Stimulated activated CD4-positive, alpha-beta T cell treated with anti-CD3 and anti-CD28 coated beads, TNF-alpha, amount 100 ng/mL, for 4 hours (primary cell): ENCODE measurements at regions not wholly inside any gene's neighbourhood (a gene's known extent, or its start where the extent isn't known, plus 50 kb on each side); places are given as distances from the start of the nearest gene placed in this dataset.
A peak's percentile ranks its signal among the peaks of the same experiment; 100 is the strongest.

Source experiments
- DNase-seq, 3 experiments: peaks; one replicate each; pipeline ENCODE4 v3.0.0-alpha.2; 2020; ENCODE audit warnings: low read depth in 3 of 3

DNA sequence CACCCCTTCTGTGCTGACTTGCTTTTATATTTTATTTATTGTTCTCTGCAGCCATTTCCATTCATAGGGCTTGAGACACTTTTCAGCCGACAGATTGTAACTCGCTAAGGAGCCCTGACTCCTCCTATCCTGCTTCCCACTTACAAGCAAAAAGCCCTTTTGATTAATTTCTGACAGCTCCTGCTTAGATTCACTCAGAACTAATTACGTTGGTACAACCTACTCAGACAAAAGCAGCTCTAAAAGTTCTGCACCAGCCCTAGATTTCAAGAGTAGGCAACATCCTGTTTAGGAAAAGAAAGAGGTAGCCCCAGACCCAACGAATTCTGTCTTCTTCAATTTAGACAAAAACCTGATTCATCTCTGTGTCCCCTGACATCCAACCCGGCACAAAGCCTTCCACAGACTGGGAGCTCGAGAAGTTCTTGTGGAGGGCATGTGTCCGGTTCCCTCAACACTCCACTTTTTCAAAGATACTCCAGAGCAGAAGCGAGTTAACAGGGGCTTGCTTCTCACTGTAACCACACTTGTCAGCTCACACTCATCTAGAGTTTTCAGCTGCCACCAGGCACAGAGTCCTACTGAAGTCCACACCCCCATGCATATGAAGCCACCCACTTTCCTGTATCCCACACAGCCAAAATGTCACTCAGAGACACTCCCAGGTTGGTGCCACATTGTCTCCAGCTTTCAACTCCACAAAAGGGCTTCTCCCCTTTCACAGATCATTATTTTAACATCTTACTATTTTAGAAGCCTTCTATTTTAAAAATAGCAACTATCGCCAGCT is 113.6 kb upstream of the NFE2L3 start:
- no peak for DNase-seq

GRCh38 chr7:26040085-26040484 is 111.9 kb upstream of the NFE2L3 start:
- DNase-seq: no peak

GRCh38 chr7:26042237-26042636 is 109.8 kb upstream of the NFE2L3 start:
- no peak for DNase-seq

GRCh38 chr7:26043801-26044200 is 108.2 kb upstream of the NFE2L3 start:
- no peak for DNase-seq

GRCh38 chr7:26044320-26044719 is 107.7 kb upstream of the NFE2L3 start:
- DNase-seq: no peak

GRCh38 chr7:26046150-26046549 is 105.8 kb upstream of the NFE2L3 start:
- no peak for DNase-seq

DNA sequence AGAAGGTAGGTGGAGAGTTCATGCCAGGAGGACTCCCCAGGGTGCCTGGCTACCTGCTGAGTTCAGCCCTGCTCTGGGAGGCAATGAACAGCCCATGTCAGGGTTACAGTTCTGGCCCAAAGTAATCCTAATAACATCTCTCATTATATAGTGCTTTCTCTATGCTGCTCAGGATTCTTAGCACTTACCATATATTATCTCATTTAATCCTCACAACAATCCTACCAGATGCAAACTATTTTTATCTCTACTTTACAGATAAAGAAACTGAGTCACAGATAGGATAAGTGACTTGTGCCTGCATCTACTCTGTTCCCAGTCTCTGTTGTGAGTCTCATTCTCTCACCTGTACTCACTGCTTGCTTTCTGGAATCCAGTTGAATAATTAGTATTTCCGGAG is 105.1 kb upstream of the NFE2L3 start:
- no peak for DNase-seq

- DNase-seq: no peak
These were observed 103.3 kb upstream of the NFE2L3 start for GRCh38 chr7:26048663-26049062.

DNA sequence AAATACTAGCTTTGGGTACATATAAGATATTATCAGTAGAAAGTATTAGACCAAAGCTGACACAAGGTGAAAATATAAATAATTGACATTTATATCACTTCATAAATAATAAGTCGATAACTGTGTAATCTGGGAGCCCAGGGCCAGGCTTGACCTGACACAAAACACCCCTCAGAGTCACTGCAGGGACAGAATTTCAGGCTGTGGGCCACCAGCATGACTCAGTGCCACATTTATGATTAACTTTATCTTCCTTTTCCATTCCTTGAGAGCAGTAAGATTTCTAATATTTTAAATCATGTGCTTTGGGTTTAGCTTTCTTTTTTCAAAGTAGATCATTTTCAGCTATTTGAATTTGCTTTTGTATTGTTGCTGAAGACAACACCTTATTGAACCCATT is 102.9 kb upstream of the NFE2L3 start:
- DNase-seq: no peak

- no peak for DNase-seq
These were observed 101.0 kb upstream of the NFE2L3 start for GRCh38 chr7:26051021-26051420.

DNA sequence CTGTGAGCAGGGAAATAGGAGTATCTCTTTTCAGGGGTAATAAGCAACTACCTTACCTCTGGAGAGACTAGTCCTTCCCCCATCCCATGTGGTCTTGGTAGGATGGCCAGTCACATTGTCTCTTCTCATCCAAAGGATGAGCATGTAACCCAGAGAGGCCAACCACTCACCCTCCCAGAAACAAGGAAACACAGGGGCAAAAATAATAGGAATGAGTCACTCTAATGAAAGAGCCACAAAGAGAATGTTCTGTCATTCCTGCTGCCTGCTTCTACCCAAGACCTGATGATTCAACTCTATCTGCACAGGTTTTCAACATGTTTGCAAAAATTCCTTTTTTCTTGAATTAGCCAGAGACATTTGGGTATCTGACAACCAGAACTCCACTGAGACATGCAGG is 99.3 kb upstream of the NFE2L3 start:
- no peak for DNase-seq

GRCh38 chr7:26054386-26054785 is 97.6 kb upstream of the NFE2L3 start:
- no peak for DNase-seq

DNA sequence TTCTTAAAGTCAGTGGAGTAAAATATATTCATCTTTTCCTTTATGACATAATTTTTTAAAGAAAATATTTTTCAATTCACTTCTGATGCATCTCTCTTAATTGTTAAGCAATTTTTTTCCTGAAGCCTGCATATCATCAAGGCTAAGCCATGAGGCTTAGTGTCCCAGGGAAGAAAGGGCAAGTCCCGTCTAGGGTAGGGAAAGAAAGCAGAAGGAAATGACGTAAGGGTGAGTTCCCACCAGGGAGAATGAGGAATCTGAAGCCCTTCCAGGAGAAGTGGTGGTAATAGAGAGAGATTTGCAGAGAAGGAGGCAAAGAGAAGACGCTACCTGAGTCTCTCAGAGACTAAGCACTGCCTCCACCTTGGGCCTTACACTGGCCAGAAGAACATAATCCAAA is 96.8 kb upstream of the NFE2L3 start:
- no peak for DNase-seq

DNA sequence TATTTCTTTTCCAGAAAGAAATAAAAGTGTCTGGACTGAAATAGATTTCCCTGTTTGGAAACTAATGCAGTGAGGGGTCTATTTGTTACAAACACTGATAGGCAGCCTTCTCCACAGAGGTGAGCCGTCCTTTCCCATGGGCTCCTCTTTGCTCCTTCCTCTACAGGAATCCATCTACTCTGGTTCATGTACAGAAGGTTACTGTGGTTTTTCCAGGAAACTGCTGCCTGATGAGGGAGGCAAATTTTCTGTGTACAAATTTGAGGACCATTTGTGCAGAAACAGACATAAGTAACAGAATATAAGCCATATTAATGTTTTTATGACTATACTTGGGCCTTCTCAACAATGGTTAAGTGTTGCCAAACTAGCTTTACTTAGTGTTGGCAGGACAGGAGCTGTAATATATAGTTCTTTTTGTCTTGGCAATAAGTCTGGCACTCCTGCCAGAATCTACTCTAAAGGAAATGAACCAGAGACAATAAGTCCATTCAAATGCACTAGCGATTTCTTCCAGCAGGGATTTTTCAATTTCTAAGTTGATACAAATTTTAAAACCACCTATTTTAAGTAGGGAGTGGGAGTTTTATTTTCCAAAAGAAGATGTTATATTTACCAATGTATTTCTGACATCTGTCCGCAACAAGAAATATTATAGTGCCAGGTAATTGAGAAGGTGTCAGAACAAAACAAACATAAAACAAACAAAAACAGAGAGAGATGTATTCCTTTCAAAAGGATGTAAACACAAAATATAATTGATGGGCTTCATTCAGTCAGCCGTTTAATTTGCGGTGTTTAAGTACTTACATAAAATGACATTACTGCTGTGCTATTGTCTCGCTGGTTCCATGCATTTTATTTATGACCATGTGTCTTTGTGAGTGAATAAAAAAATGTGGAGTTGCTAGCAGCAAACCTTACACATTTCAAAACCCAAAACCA is 91.0 kb upstream of the NFE2L3 start:
- DNase-seq: no peak

- DNase-seq: peak; percentile 26 to 52 (median 47)
These were observed 90.1 kb upstream of the NFE2L3 start for GRCh38 chr7:26061678-26062603.

DNA sequence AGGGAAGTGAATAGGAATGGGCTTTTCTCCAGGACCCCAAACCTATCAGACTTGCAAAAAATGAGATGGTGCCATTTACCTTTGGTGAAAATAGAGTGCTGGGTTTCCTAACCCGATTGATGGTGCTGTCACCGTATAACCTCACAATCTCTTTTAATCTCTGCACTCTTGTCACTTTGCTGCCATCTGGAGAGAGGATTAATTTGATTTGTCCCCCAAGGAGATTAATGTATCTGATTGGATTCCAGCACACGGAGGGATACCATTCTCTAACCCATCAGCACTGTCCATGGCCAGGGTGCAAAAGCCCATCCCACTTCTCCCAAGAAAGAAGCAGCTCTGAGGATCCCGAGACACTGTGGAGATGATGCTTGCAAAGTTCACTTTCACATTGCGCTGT is 86.3 kb upstream of the NFE2L3 start:
- DNase-seq: no peak

DNA sequence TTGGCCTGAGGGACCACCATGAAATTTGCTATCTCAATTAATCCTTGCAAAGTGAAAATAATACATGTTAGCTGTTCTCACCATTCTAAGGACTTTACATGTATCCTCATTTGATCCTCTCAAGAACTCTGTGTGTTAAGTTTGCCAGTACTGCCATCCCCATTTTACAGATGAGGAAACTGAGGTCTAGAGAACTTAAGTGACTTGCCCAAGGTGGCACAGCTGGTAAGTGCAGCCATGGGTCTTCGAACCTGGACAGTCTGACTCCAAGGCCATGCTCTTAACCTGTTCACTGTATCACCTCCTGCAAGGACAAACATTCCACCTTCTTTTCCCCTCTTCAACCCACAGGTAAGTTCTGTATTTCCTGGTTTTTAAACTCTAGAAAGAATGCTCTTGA is 85.3 kb upstream of the NFE2L3 start:
- no peak for DNase-seq

DNA sequence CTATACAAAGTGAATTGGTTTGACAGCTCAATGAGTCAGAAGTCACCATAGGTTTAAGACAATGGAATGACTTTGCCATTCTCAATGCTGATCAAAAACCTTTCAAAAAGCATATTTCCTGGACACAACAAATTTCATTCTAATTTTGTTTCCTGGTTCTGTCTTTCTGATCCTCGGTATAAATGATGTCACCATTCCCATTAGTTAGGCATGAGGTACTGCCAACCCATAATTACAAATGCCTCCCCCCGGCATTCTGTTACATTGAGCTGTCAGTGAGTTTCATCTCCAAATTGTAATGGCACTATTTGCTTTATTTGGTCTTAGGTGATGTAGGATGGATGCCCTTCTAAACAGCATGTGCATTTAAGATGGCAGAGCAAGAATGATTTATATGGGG is 81.7 kb upstream of the NFE2L3 start:
- DNase-seq: no peak

DNA sequence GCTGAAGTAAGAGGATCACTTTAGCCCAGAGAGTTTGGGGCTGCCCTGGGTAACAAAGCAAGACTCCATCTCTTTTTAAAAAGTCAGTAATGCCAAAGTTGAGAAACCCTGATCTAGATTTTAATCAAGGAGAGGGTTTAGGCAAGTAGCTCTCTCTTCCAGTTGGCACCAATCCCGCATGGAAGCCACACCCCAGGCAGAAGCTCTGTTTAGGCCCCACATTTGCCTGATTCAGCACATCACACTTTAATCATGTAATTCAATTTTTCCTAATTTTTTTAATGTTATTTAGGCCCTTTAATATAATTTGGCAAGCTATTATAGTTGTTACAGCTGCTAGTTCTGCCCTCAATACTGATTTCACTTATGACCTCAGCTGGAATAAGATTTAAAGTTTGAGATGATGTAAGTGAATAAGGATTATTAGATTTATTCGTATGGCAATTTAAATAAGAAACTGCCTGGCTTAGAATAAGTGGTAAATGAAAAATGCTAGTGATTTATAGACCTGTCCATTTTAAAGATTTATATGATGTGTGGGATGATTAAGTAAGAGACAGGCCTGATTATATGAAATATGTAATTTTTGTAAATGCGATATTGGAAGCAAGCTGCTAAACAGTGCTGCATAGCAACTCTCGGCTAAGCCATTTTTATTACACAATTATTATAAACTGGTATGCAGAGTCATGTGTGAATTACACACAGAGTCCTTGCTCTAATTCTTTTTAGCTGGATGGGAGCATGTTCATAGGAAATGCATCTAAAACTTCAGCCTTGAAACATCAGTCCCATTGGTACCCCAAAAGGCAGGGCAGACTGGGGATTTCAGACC is 80.2 kb upstream of the NFE2L3 start:
- no peak for DNase-seq

- DNase-seq: no peak
These were observed 79.0 kb upstream of the NFE2L3 start for GRCh38 chr7:26073041-26073440.

DNA sequence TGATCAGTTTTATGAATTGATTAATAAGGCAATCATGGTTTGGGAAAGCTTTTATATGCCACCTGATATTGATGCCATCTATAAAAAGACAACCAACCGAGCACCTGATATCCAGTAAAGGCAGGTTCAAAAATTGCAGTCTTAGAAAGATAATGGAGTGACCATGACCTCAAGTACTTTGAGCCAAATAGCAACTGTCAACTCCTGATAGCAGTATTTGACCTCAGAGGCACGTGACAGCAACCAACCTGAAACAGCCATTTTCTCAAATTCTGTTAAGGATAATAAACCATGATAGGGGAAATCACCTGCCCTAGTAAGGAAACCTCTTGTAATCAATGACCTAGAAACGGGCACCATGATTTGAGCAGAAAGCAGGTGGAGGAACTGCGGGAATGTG is 77.1 kb upstream of the NFE2L3 start:
- no peak for DNase-seq
